Activated T-helper 1 cell treated with anti-CD3 and anti-CD28 coated beads, Interleukin-12 subunit alpha, Interleukin-12 subunit beta, Interleukin-2, Interleukin-4 antibody, amounts not matched to agents 30 ng/mL and 10 ng/mL and 1 ng/mL, durations not matched to agents 14 hours and 24 hours and 36 hours (primary cell): ENCODE measurements at regions not wholly inside any gene's neighbourhood (a gene's known extent, or its start where the extent isn't known, plus 50 kb on each side); places are given as distances from the start of the nearest gene placed in this dataset.

ENCODE experiments used
- DNase-seq: peaks from one replicate; pipeline ENCODE4 v3.0.0; 2021; ENCODE audit warnings: low spot score
- H3K27ac Mint-ChIP-seq: one replicate; pipeline ENCODE4 v1.8.0; 2021; ENCODE audit warnings: mild to moderate bottlenecking, mixed read lengths
- H3K27me3 Mint-ChIP-seq: one replicate; pipeline ENCODE4 v1.8.0; 2022; ENCODE audit warnings: mild to moderate bottlenecking, moderate library complexity, mixed read lengths; ENCODE audit not compliant: insufficient read depth
- H3K36me3 Mint-ChIP-seq: one replicate; pipeline ENCODE4 v1.8.0; 2021; ENCODE audit warnings: low read depth, mixed read lengths
- H3K4me1 Mint-ChIP-seq: one replicate; pipeline ENCODE4 v1.8.0; 2021; ENCODE audit warnings: low read depth, mixed read lengths
- H3K4me3 Mint-ChIP-seq: one replicate; pipeline ENCODE4 v1.8.0; 2021; ENCODE audit warnings: mild to moderate bottlenecking, moderate library complexity, mixed read lengths
- H3K9me3 Mint-ChIP-seq: one replicate; pipeline ENCODE4 v1.8.0; 2021; ENCODE audit warnings: mixed read lengths
- intact Hi-C: fragments of 100-400 bp; cut with micrococcal nuclease; formaldehyde crosslinking; loops from one replicate; pipeline ENCODE4 v1.15.1; 2024

DNA sequence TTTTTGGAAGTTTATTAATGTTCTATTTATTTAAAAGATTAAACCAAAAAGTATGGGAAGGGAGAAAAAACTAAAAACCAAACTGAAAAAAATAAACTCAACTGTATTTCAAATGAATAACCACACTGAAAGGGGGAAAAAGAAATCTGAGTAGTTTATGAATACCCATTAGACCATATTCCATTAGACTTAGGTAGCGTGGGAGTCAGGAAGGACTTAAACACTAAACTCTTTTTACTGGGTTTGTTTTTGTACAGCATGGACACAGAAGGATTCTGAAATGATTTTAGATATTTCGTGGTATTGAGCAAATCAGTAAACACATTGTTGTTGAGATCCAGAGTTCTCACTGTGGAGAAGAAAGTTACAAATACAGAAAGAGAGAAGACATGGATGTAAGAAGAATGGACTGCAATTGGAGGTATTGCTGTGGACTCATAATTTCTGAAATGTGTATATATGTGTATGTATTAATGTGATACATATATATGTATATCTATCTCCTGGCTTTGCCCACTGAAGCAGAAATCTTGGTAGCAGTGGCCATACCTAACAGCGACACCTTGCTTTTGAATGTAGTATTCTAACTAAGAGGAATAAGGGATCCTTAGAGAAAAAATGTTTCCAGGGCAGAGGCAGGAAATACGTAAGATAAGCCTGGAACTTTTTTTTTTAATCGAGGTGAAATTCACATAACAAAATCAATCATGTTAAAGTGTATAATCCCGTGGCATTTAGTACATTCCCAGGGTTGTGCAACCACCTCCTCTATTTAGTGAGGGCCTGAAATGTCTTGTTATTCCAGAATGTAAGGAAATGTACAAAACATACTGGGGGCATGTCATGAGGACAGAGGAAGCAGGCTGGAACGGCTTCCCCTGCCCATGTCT is 228.8 kb downstream of the SMARCA2 start:
- Mint-ChIP-seq H3K36me3 (peaks cover 1% of the 10 kb centered on the region), H3K9me3 (peaks cover 12% of the 10 kb centered on the region), H3K4me3 (no peak overlapping the region), H3K27ac (no peak overlapping the region), H3K27me3 (peaks cover 43% of the 10 kb centered on the region), H3K4me1 (peaks cover 17% of the 10 kb centered on the region)
- DNase-seq = no peak
- intact Hi-C loops = loop anchor here (2.0 to 10.0 kb wide), 2 partner anchors 51 to 601 kb away; partner anchors contain the start of gene PUM3

DNA sequence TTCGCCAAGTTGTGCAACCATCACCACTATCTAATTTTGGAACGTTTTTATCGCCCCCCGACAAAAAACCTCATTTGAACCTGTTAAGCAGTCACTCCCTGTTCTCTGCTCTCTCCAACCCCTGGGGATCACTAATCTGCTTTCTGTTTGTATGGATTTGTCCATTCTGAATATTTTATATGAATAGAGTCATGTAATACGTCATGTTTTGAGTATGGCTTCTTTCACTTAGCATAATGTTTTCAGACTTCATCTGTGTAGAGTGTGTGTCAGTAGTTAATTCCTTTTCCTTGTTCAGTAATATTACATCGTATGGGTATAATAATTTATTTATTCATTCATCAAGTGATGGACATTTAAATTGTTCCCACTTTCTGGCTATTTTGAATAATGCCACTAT is 232.2 kb downstream of the SMARCA2 start:
- Mint-ChIP-seq H3K9me3 (peaks cover 12% of the 10 kb centered on the region), H3K4me3 (no peak overlapping the region), H3K27me3 (peaks cover 27% of the 10 kb centered on the region), H3K4me1 (peaks cover 6% of the 10 kb centered on the region), H3K27ac (no peak overlapping the region), H3K36me3 (no peaks in the 10 kb centered on the region)
- no peak for DNase-seq
- intact Hi-C loops = loop anchor here (10.0 kb wide), 1 partner anchor 597 kb away; the partner anchor contains the start of gene PUM3

DNA sequence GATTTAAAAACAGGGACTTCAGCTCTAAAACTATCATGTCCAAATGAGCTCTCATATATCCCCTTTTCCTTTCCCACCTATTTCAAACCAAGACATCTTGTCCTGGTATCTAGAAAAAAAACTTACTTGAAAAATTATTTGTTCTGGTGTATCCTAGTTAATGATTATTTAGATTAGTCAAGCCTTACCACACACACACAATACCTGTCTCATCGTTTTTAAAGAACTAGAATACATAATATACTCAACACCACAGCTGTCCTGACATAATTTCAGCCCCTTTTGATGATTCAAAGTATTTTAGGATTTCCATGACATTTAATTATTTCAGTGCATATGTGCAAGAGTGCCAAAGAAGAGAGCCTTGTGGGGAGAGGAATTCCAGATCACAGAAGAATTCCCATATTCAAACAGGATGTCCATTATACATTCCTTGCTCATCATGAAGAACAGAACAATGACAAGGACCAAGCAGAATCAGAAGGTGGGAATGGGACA is 233.7 kb downstream of the SMARCA2 start:
- Mint-ChIP-seq H3K36me3 (no peaks in the 10 kb centered on the region), H3K9me3 (peaks cover 12% of the 10 kb centered on the region), H3K4me3 (no peak overlapping the region), H3K4me1 (no peaks in the 10 kb centered on the region), H3K27me3 (peaks cover 16% of the 10 kb centered on the region), H3K27ac (no peak overlapping the region)
- intact Hi-C loops = loop anchor here (10.0 kb wide), 1 partner anchor 596 kb away; the partner anchor contains the start of gene PUM3
- DNase-seq = no peak

DNA sequence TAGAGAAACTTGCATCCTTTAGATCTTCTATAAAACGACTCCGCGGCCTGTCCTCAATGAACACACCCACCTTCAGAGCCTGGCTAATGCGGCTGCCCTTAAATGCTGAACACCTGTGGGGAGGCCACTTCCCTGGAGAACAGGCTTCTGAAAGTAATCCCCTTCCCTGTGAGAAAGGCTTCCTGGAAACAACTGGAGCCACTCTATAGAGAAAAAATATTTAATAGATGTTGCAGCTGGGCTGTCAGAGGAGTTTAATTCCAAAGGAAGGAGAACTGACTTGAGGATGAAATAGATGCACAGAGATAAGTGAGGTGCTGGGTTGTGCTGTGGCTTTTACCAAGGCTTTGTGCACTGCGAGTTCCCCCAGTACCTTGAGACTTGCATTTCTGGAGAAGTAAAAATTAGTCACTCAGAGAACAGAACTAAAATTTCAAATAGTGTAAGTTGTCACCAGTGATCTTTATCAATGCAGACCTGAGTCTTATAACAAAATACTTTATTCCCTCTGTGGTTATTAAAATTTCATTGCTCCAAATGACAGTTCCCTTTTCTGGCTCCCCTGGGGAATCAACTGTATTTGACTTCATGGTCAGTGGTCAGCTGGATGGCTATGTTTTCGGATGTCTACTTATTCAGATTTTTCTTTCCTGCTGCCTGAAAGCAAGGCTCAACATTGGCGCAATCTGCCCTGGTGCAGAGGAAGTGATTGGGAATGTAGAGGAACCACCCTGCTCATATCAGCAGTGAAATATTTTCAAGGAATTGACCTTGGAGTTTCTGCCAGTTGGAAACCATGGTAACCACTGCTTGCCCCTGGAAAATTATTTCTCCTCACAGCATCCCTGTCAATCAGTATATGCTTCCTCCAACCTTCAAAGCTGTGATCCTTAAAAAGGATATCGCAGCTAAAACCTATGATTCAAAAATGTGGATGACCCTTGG is 238.8 kb downstream of the SMARCA2 start:
- Mint-ChIP-seq H3K4me1 (no peaks in the 10 kb centered on the region), H3K27ac (no peak overlapping the region), H3K9me3 (no peaks in the 10 kb centered on the region), H3K36me3 (no peaks in the 10 kb centered on the region), H3K27me3 (peaks cover 2% of the 10 kb centered on the region), H3K4me3 (no peak overlapping the region)
- DNase-seq = no peak
- intact Hi-C loops = no loop called here

DNA sequence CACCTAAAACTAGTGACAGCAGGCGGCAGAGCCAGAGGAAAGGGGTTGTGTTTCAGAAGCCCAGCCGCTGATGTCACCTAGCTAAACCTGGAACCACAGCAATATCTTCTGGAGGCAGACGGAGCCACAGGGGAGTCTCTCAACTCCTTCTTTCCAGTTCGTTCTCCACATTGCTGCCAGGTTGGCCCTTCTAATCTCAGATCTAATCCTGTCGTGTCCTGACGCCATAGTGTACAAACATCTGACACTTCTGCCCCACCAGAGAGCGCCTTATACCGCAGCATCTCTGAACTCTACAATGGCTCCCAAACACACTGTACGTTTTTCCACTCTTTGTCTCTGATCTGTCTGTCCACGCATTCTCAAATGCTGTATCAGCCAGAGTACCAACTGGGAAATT is 240.0 kb downstream of the SMARCA2 start:
- Mint-ChIP-seq H3K4me3 (no peak overlapping the region), H3K9me3 (no peaks in the 10 kb centered on the region), H3K4me1 (no peaks in the 10 kb centered on the region), H3K27ac (no peak overlapping the region), H3K27me3 (peaks cover 2% of the 10 kb centered on the region), H3K36me3 (no peaks in the 10 kb centered on the region)
- intact Hi-C loops = no loop called here
- no peak for DNase-seq

DNA sequence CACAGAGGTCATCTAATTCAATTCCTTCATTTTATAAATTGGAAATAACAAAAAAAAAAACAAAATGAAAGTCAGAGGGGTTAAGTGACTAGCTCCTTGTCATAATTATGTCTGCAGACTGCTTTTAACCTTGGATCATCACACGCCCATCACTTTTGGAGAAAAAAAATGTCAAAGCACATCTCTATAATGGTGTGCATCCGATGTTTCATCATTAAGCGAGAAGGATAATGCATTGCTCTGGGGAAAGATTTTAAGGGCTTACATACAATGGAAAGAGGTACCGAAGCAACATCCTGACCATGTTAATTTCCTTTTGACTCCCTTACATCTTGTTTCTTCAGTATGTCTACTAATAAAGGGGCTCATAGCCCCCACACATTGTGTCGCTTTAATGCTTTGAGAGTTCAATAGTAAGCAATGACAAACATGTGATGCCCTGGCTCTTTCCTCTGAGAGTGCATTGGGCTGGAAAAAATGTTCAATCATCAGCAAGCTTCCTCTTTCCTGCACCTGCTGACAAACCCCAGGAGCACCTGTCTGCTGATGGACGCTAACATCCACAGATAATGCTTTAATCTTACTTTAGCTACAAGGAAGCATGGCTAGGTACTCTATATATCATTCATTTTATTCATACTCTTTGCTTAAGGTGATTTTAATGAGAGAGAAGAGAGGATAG is 242.2 kb downstream of the SMARCA2 start:
- H3K4me1 Mint-ChIP-seq = no peaks in the 10 kb centered on the region
- H3K4me3 Mint-ChIP-seq = no peak overlapping the region
- peaks cover 4% of the 10 kb centered on the region for H3K27me3 Mint-ChIP-seq
- intact Hi-C loops = no loop called here
- H3K27ac Mint-ChIP-seq = no peak overlapping the region
- no peak for DNase-seq
- no peaks in the 10 kb centered on the region for H3K9me3 Mint-ChIP-seq
- H3K36me3 Mint-ChIP-seq = no peaks in the 10 kb centered on the region

DNA sequence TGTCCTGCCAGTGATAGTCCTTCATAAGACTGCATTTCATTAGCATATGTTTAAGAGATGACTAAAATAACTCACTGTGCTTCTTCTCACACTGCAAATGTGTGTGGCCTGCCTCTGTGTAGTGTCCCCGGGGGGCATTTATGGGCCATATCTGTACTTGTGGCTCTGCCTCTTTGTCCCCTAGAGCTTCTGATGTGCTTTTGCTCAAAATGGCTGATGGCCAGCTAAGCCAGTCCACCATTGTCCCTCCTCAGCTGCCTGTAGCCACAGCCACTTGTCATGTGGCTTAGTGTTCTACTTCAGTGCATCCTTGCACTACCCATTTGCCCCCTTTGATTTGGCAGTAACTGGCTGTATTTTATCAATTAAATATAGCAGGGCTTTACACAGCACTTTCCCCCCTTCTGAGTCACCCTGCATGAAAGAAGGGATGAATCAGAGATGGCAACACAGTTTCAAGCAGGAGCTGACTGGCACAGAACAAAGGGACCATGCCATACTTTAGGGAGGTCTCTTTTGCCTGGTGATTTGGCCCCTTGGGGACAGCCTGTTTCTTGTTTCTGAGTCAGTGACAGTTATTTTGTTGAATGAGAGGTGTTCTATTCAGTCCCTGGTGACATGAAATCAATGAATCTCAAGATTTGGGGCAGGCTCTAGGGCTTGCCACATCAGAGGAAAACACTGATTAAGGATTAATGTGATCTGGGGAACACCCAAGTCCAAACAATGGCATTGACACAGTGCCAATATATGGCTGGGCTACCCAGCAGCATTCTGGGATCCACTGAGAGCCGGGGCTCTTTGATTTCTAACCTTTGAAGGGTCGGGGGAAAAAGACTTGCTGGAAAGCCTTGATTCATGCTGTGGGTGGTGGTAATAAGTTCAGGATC is 245.5 kb downstream of the SMARCA2 start:
- DNase-seq = no peak
- peaks cover 4% of the 10 kb centered on the region for H3K27me3 Mint-ChIP-seq
- no peaks in the 10 kb centered on the region for H3K9me3 Mint-ChIP-seq
- H3K4me1 Mint-ChIP-seq = no peaks in the 10 kb centered on the region
- no peaks in the 10 kb centered on the region for H3K36me3 Mint-ChIP-seq
- H3K27ac Mint-ChIP-seq = no peak overlapping the region
- H3K4me3 Mint-ChIP-seq = no peak overlapping the region
- intact Hi-C loops = no loop called here

DNA sequence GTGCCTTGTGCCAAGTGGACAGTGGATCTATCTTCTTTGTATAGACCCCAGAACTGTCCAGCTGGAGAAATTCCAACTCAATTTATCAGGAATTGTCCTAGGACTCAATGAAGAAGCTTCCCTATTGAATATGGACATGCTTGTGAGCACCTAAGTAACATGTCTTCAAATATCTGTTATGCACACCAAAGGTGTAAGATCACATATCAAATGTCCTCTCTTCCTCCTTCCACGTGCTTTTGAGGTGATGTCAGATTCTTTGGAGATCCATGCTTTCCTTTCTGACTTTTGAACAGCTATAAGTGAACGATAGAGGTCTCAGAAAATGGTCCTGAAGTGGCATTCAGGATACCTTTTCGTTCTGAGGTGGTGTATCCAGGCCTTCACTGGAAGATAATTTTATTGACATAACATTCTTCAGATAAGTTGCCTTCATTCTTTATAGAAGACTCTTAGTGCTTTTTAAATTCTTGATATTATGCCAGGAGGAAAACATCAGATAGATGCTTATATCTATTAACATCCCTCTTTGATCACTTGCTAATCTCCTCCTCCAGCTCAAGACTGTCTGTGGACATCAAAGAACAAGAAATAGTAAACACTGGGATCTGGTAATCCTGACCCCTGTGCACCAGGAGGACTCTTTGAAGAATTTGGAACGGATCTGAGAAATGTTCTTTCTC is 246.4 kb downstream of the SMARCA2 start:
- intact Hi-C loops = no loop called here
- Mint-ChIP-seq H3K4me1 (no peaks in the 10 kb centered on the region), H3K4me3 (no peak overlapping the region), H3K36me3 (no peaks in the 10 kb centered on the region), H3K9me3 (no peaks in the 10 kb centered on the region), H3K27ac (no peak overlapping the region), H3K27me3 (peaks cover 2% of the 10 kb centered on the region)
- DNase-seq = no peak

DNA sequence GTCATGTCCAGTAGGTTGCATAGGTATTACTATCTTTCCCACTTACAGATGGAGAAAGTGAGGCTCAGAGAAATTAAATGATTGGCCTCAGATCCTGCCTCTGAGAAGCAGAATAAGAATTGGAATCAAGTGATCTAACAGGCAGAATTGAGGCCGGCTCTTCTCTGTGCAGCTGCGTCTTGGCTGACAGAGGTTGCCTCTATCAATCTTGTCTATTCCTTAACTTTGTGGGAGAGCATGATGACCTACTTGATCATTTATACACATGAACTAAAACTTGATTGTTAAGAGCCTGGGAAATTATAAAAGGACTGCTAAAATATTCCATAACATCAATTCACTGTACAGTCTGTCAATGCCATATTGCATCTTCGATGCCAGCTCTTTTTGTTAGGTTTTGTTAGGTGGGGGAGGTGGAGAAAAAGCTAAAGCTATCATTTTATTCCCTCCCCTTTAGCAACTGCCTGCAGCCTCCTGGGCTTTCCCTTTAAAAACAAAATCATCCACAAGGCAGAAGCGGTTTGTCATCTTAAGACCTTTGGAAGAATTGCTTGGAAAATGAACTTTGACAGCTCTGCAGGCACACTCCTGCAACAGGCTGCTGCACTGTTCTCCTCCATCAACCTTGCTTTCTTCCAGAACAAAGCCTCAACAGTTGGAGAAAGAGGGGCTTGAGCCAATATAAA is 247.4 kb downstream of the SMARCA2 start:
- no peaks in the 10 kb centered on the region for H3K9me3 Mint-ChIP-seq
- intact Hi-C loops = no loop called here
- DNase-seq = no peak
- no peaks in the 10 kb centered on the region for H3K4me1 Mint-ChIP-seq
- H3K27ac Mint-ChIP-seq = no peak overlapping the region
- peaks cover 2% of the 10 kb centered on the region for H3K27me3 Mint-ChIP-seq
- H3K36me3 Mint-ChIP-seq = no peaks in the 10 kb centered on the region
- H3K4me3 Mint-ChIP-seq = no peak overlapping the region

DNA sequence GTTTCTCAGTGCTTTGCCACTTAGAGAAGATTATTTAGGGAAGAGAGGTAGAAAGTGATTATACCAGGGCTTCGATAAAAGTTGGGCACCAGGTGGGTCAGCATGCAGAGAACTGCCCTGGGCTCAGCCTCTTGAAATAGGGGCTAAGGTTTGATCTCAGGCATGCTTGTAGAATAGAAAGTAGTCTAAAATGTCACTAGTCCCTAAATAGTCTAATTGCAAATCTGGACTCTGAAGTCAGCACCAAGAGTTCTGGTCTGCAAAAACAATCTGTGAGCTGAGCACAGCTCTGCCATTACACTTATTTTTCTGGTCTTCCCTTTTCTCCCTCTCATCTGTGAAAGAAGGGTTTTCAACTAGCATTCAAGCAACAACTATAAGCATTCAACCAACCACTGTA is 248.0 kb downstream of the SMARCA2 start:
- H3K9me3 Mint-ChIP-seq = no peaks in the 10 kb centered on the region
- no peaks in the 10 kb centered on the region for H3K4me1 Mint-ChIP-seq
- no peak overlapping the region for H3K27ac Mint-ChIP-seq
- intact Hi-C loops = no loop called here
- H3K4me3 Mint-ChIP-seq = no peak overlapping the region
- no peak for DNase-seq
- H3K27me3 Mint-ChIP-seq = peaks cover 2% of the 10 kb centered on the region
- H3K36me3 Mint-ChIP-seq = no peaks in the 10 kb centered on the region

DNA sequence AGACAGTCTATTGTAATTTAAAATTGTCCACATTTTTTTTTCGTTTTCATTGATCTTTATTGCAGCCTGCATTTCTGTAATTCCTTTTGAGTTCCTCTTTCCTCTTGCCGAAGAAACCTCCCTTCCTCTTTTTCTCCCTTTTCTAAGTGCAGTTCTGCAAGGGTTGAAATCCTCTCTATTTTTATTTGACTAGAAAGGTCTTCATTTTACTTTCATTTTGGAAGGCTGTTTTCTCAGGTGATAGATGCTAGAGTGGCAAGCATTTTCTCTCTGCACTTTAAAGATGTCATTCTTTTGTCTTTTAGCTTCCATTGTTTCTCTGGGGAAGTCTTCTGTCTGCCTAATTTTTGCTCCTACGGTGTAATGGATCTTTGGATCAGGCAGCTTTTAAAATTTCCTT is 248.5 kb downstream of the SMARCA2 start:
- Mint-ChIP-seq H3K27me3 (peaks cover 2% of the 10 kb centered on the region), H3K4me1 (no peaks in the 10 kb centered on the region), H3K36me3 (no peaks in the 10 kb centered on the region), H3K9me3 (no peaks in the 10 kb centered on the region), H3K4me3 (no peak overlapping the region), H3K27ac (no peak overlapping the region)
- DNase-seq = no peak
- intact Hi-C loops = no loop called here
